HG03280 (cell line): ENCODE measurements at regions not wholly inside any gene's neighbourhood (a gene's known extent, or its start where the extent isn't known, plus 50 kb on each side); places are given as distances from the start of the nearest gene placed in this dataset.
"Not testable (repeated sequence)": the region's sequence is repeated elsewhere in the genome, so short reads cannot be mapped to it uniquely, and the experiment has no call there.

Source experiments
- ATAC-seq: cut with Tn5 transposase; IDR thresholded peaks from one replicate; pipeline ENCODE4 v1.9.1; 2021; ENCODE audit warnings: mild to moderate bottlenecking, moderate library complexity; ENCODE audit not compliant: unreplicated experiment

- not testable (repeated sequence) for ATAC-seq
These were observed 1363.1 kb downstream of the HACE1 start for GRCh38 chr6:103496588-103496987.

DNA sequence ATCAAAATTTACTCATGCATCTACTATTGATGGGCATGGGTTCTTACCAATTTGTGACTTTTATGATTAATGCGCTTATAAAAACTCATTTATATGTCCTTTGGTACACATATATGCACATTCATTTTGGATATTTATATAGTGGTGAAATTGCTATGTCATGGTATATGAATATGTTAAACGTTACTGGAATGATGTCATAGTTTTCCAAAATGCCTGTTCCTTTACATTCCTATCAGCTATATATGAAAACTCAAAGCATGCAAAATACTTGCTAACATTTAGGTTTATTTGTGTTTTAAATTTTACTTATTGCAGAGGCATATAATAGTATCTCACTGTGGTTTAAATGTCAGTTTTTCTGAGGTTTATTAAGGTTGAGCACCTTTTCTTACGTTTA is 1403.1 kb downstream of the HACE1 start:
- ATAC-seq = no peak

GRCh38 chr6:103455275-103455674 is 1404.4 kb downstream of the HACE1 start:
- no peak for ATAC-seq

GRCh38 chr6:103409475-103409874 is 1450.2 kb downstream of the HACE1 start:
- ATAC-seq = no peak

GRCh38 chr6:103405321-103405720 is 1454.4 kb downstream of the HACE1 start:
- no peak for ATAC-seq

- no peak for ATAC-seq
These were observed 1454.9 kb downstream of the HACE1 start for GRCh38 chr6:103404799-103405198.

- no peak for ATAC-seq
These were observed 1463.0 kb downstream of the HACE1 start for GRCh38 chr6:103396768-103397167.

GRCh38 chr6:103379272-103379671 is 1480.4 kb downstream of the HACE1 start:
- ATAC-seq = no peak

- no peak for ATAC-seq
These were observed 1492.5 kb downstream of the HACE1 start for GRCh38 chr6:103367212-103367611.

- no peak for ATAC-seq
These were observed 1503.2 kb downstream of the HACE1 start for GRCh38 chr6:103356531-103356930.

DNA sequence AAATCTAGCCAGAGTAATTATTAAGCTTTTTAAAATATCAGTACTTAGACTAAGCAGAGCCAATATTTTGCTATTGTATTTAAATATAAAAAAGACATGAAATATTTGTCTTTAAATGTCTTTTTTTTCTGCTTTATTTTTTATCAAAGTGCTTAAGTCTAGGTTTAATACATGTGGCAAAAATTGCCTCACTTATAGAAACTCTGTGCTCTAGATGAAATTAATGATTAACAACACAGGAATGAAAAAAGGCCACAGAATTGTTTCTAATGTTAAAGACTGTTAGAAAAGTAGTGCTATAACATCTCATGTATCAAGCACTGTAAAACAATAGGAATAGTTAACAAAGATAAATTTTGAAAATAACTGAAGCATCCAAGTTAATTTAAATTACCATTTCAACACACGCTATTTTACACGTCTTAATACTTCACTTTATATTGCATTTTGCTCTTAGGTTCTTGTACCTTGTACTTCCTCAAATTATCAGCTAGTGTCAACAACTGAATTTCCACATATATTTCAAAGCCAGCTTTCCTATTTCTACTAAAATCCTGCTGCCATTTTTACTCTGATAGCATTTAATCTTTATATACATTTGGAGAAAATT is 1515.1 kb downstream of the HACE1 start:
- ATAC-seq = no peak

DNA sequence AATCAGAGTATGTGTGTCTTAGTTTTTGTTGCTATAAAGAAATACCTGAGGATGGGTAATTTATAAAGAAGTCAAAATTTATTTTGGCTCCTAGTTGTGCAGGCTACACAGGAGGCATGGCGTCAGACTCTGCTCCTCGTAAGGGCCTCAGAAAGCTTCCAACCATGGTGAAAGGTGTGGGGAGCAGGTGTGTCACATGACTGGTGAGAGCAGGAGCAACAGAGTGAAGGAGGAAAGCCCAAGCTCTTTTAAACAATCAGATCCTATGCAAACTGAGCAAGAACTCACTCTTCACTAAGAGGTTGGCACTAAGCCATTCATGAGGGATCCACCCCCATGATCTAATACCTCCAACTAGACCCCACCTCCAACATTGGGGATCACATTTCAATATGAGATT is 1524.3 kb downstream of the HACE1 start:
- no peak for ATAC-seq

DNA sequence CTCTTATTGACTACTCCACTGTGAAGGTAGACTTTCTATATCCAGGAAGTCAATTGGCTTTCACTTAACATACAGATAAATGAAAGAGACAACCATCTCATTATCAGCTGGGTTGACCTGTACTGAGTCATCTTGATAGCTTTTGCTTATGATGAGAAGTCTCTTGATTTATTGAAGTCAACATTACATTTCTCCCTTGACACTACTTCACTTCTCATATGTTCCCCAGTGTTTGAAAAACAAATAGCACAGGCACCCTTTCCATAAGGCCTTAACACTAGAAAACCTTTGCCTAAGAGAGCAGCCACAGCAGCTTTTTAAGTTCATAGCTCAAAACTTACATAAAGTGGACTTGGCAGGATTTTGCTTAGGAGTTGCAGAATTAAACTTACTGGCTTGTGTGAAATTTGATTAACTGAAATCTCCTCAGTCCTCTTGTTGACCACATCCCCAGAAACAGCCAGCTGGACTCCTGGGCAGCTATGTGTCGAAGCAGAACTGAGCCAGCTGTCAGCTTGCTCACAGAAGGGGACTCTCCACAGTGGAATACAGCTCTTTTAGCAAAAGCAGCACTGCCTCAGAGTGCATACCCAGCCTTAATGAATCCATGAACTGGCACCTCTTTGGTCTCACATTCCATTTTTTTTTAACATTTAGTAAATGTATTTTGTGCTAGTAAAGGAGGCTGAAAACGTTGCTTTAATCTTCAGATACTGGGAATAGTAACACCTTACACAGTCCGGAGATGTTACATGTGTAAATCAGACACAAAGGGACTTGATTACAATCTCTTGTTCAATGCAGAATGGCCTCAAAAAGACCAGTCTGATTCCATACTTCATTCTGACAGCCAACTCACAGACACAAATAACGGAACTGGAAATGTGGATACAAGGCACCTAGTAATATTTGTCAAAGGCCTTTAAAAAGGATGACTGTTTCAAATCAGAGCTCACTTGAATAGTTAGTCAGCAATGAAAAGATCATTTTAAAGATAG is 1532.7 kb downstream of the HACE1 start:
- no peak for ATAC-seq

DNA sequence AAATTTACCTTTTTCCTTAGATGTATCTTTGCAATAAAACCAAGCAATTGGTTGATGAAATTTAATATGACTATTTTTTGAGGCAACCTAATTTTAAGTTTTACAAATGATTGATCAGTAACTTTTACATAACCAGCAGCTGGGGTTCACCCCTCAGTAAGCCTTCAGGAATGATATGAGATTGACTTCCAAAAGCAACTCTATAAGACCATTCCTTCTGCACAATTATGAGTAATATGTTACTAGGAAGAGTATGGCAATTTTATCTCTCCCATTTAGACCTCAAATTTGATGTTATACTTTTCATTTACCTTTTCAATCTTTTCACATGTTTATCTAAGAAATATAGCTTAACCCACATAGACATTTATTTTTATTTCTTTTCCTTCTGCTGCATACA is 1546.3 kb downstream of the HACE1 start:
- no peak for ATAC-seq

DNA sequence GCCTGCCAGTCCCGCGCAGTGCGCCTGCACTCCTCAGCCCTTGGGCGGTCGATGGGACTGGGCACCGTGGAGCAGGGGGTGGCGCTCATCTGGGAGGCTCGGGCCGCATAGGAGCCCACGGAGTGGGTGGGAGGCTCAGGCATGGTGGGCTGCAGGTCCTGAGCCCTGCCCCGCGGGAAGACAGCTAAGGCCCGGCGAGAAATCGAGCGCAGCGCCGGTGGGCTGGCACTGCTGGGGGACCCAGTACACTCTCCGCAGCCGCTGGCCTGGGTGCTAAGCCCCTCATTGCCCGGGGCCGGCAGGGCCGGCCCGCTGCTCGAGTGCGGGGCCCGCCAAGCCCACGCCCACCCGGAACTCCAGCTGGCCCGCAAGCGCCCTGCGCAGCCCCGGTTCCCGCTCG is 1565.3 kb downstream of the HACE1 start:
- ATAC-seq = not testable (repeated sequence)

- ATAC-seq = no peak
These were observed 1574.9 kb downstream of the HACE1 start for GRCh38 chr6:103284835-103285234.

DNA sequence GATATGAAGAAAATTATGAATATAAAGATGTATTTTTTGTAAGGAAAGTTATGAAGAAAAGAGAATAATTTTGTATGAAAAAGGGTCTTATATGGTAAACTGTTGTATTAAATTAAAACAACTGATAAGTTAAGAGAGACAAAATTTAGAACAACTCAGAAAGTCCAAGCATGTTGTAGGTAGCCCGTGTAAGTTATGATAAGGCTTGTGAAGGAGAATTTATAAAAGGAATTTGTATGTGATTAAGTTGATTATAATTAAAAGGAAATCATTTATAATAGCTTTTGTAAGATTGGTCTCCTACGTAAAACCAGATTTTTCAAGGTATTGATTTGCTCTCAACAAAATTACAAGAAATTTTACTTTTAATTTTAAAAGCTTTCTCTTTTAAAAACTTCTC is 1579.3 kb downstream of the HACE1 start:
- no peak for ATAC-seq

DNA sequence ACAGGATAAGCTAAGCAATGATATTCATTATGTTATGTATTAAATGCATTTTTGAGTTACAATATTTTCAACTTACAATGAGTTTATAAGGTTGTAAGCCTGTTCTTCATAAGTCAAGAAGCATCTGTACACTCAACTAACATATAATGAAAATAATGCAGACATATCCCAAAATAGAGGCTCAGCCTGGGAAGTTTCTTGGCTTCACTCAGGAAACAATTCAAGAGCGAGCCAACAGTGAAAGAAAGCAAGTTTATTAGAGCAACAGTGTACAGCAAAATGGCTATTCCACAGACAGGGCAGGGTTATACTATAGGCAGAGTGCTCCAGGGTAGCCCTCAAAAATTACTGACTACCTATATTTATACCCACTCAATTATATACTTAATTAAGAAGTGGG is 1581.8 kb downstream of the HACE1 start:
- no peak for ATAC-seq

GRCh38 chr6:103273048-103273447 is 1586.7 kb downstream of the HACE1 start:
- ATAC-seq = no peak

DNA sequence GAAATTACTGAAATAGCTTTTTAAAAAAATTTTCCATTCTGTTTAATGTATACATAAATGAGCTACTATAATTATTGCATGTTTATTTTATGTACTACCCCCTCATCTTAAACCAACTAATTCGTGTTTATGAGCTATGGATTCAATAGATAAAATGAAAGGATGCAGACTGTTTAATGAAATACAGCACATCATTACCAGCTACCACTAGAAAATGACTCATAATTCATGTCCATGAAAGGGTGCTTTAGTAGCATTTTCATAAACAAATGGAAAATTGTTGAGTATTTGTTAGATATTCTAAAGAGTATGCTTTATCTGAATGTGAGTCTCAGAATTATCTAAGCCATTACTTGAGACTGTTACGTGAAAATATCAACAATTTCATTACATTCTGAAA is 1590.1 kb downstream of the HACE1 start:
- no peak for ATAC-seq

- no peak for ATAC-seq
These were observed 1591.4 kb downstream of the HACE1 start for GRCh38 chr6:103268335-103268734.

DNA sequence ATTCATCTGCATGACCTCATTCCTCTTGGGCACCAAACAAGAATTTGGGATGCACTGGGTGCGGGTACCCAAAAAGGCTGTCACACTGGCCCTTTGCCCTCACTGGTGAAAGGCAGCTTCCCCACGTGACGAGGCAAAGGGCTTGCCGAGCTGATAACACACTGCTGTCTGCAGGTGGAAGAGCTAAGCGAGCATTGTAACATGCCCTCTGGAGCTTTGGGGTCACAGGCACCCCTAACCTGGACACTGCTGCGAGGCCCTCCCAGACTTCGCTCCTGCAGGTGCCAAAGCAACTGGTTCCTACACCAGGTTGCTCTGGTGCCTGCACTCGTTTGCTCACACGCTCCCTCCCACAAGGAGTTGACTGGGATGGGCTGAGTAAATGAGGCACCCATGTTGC is 1595.7 kb downstream of the HACE1 start:
- ATAC-seq = no peak
